ENCODE measurements at regions not wholly inside any gene's neighbourhood (a gene's known extent, or its start where the extent isn't known, plus 50 kb on each side); places are given as distances from the start of the nearest gene placed in this dataset.
"Not testable (repeated sequence)": the region's sequence is repeated elsewhere in the genome, so short reads cannot be mapped to it uniquely, and the experiment has no call there.

DNA sequence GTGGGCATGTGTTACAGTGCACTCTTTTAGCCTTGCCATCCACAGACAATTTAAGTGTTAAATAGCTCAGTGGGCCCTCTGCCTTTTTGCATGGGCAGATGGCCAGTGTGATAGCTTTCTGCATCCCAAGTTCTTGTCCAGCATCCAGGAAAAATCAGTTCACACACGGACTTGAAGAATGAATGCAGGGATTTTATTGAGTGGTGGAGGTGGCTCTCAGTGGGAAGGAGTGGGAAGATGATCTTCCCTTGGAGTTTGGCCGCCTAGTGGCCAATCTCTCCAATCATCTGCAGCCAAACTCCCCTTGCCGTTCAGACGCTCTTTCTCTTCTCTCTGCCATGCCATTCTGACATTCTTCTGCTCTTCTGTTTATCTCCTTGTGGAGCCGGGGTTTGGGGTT lies 322.4 kb upstream of the GRAMD2B start:
- no peak for DNase-seq (ENCODE audit: low spot score)

DNA sequence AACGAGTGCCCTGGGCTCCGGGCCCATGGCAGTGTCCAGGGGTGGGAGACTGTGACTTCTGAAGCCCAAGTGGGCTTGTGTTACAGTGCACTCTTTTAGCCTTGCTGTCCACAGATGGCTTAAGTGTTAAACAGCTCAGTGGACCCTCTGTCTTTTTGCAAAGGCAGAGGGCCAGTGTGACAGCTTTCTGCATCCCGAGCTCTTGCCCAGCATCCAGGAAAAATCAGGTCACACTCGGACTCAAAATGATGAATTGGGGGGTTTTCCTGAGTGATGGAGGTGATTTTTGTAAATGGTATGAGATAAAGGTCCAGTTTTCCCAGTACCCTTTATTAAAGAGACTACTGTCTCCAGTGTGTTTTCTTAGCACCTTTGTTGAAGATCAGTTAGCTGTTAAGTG lies 321.3 kb upstream of the GRAMD2B start:
- DNase-seq (ENCODE audit: low spot score) = no peak

DNA sequence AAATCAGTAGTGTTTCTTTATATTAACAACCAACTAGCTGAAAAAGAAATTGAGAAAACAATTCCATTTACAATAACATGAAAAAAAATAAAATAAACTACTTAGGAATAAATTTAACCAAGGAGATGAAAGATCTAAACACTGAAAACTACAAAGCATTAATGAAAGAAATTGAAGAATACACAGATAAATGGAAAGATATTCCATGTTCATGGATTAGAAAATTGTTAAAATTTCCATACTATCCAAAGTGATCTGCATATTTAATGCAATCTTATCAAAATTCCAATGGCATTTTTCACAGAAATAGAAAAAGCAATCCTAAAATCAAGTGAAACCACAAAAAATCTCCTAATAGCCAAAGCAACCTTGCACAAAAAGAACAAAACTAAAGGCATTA lies 320.2 kb upstream of the GRAMD2B start:
- DNase-seq (ENCODE audit: low spot score) = no peak

DNA sequence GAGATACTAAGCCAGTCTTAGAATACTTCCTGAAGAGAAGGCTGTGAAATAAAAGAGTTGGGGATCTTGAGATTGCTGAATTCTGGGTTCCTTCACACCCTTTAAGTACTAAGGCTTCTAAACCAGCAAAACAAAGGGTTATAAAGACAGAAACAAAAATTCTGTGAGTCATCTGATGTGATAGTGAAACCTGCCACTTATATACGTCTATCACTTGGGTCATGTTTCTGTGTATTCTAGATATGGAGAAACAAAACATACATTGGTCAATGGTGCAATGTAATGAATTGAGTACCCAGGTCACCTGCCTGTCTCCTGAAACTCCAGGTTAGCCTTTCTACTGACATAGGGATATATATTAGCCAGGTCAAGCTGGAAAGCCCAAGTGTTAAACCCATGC lies 319.3 kb upstream of the GRAMD2B start:
- no peak for DNase-seq (ENCODE audit: low spot score)

DNA sequence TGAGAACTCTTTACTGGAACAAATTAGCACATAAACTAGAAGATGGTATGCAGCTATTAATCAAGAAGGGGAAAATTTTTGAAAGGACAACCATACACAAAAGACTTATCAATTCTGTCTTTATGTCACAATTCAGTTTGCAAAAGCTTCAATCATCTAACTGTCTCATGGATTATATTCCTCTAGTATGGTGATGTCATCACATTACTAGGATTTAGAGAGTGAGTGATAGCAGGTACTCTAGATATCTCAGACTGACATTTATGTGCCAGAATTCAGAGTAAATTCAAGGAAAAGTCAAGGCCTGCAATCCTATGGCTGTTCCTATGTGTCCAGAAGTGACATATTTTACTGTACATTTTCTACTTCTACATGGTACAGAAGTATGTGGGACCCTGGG lies 318.9 kb upstream of the GRAMD2B start:
- DNase-seq (ENCODE audit: low spot score) = no peak

DNA sequence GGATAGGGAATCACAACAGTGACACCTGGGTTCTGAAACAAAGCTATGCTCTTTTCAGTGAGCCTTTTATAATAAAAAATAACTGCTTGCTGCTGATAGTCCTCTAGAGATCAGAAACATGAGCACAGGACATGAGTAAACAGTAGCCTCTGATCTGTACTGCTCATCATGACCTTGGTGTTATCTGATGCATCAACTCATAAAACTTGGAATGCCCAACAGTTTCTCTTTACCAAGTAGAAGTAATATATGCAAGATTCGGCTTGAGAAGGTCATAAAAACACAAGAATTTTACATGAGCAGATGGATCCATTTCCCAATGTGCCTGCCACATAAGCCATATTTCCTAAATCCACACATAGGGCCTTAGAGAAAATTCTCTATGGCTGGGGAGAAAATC lies 318.3 kb upstream of the GRAMD2B start:
- no peak for DNase-seq (ENCODE audit: low spot score)

DNA sequence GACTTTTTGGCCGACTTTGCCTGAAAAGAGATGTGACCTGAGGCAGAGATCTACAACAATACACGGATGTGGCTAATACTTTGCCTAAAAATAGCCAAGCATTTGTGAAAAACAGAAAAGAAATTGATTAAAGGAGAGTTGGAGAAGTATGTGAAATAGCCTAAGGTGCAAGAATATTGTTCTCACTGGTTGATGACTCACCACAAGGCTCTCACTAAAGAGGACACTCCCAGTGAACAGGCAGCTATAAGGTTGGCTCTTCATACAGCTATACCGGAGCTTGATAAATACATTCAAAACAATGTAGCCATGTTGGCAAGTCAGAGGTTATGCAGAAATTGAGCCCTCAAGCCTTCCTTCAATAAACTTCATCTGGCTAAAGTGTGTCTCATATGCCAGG lies 317.2 kb upstream of the GRAMD2B start:
- no peak for DNase-seq (ENCODE audit: low spot score)

DNA sequence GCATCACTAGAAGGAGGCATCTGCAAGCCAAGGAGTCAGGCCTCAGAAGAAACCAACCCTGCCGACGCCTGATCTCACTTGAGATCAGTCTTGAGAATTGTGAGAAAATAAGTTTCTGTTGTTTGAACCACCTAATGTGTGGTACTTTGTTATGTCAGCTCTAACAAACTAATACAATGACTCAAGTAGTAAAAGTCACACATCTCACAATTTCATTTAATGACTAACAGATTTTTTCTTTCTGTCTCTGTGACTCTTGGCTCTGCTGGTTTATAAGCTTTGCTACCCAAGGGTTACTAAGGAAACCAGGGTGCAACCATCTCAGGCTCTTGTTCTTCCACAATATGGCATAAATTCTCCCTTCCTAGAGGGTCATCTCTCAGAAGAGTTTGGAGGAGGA lies 315.8 kb upstream of the GRAMD2B start:
- DNase-seq (ENCODE audit: low spot score) = no peak

DNA sequence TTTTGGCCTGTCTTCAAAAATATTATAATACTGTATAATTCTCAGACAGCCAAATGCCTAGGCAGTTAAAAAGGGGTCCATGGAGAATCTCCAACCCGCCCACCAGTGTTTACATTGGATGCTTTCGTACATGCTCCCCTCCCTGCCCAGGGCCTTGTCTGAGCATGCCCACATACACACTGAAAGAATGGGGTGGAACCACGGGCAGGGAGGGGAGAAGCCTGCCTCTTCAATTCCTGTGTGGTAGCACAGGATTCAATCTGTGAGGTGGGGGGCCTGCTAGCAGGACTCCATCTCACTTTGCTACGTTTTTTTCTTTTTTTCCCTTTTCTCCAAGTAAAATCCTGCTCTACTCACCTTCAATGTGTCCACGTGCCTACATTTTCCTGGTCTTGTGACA lies 314.7 kb upstream of the GRAMD2B start:
- DNase-seq (ENCODE audit: low spot score) = no peak

DNA sequence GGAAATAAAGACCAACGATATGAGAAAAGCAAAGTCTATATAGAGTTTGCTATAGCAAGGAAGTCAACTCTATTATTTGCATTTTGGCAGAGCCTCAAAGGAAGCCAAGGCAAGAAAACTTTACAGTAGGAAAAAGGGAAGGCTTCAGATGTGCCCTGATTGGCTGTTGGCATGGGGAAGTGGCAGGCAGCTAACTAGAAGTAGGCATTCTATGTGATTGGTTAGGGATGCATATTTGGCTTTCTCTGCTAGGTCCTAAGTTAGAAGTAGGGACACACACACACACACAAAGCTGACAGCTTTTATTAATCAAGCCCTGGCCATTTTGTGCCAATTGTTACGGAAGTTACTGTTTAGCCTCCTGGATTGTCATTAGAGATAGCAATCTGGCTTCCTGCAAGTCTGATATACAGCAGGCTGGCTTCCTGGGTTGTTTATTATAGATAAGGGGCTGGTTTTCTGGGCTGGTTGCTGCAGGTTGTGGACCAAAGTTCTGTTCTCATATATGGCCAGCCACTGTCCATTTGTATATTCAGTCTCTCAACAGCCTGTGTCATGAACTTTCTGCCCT lies 308.1 kb upstream of the GRAMD2B start:
- DNase-seq (ENCODE audit: low spot score) = no peak

DNA sequence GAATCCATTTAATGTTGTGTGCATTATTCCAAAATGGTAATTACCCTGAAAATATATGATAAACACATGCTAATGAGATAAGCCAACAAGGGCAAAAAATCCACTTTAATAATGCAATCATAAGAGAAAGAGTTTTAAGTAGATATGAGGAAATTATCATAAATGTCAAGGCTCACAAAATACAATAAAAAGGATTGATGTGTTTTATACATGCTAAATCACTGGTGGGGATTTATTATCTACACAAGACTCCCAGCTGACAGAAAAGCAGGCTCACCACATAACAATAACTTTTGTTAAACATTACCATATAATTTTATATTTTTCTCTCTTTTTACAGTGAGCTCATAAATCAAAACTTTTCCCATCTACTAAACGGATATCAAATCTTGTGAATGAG lies 306.2 kb upstream of the GRAMD2B start:
- no peak for DNase-seq (ENCODE audit: low spot score)

DNA sequence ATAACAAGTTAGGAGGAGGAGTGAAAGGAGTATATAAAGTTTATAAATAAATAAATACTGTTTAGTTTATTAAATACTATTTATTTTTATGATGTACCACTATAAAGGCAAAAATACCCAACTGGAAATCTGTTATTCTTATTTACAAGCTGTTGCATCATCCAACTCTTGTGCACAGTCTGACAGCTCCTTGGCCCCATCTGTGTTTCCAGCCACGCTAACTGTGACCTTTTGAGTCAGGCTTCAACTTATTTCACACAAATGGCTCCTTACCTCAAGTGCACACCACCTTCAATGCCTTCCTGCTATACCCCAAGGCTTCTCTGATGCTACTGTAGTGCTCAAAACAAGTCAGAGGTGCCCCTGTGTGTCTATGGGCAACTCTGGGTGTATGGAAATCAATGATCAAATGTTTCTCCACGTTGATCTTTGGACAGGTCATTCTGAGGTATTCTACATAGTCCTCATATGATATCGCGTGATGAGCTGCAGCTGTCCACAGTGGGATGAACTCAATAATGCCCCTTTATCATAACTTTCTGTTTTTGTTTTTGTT lies 303.2 kb upstream of the GRAMD2B start:
- DNase-seq (ENCODE audit: low spot score) = no peak

DNA sequence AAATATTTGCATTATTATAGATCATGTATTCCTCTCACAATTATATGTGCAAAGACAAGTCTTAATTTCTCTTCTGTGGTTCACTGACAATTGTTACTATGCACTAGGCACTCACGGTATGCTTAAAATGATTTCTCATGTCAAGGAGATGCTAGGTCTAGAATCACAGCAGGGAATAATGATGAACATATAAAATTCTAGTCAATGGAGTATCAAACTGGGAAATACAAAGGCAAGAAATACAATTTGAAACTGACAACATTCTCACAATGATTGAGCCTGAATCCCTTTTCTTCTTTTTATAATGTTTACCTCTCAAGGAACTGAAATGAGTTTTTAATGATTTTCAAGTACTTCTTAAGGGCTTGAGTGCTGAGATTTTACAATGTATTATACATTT lies 302.3 kb upstream of the GRAMD2B start:
- no peak for DNase-seq (ENCODE audit: low spot score)

DNA sequence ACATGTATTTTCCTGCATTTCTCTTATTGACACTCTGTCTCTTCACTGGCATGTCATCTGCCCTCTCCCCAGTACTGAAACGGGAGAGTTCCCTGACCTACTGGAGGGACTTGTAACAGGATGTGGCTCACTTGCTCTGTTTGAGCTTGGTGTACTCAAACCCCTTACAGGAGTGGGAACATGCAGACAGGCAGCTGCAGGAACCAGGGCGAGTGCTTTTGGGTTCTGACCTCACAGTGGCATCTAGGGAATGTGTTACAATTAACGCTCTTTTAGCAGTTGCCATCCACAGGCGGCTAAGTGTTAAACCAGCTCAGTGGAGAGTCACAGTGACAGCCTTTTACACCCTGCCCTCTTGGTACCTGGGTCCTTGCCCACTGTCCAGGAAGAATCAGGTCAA lies 300.3 kb upstream of the GRAMD2B start:
- DNase-seq (ENCODE audit: low spot score) = no peak

DNA sequence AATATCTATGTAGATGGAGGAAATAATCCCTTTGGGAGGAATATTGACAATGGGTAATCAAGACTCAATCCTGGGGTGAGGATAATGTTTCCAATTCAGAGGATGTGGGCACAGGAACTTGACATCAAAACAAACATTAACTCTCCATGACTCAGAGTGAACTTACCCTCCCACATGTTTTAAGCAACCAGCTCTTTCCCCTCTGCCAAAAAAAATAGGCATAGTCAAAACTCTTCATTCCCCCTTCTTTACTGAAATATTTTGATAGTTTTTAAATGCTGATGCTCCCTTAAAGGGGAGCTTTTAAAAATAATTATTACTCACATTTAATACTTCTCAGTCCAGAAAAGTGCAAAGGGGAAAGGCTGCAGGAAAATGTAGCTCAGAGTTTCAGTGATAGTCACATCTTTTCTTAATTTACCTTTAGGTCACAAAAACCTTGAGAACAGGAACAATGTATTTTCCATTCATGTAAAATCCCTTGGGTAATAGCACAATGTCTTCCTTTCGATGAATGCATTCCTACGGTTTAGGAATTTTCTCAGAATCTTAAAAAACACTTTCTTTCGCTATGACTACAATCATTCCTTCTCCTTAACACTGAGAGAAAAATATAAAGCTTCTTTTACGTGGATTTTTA lies 298.4 kb upstream of the GRAMD2B start:
- no peak for DNase-seq (ENCODE audit: low spot score)

DNA sequence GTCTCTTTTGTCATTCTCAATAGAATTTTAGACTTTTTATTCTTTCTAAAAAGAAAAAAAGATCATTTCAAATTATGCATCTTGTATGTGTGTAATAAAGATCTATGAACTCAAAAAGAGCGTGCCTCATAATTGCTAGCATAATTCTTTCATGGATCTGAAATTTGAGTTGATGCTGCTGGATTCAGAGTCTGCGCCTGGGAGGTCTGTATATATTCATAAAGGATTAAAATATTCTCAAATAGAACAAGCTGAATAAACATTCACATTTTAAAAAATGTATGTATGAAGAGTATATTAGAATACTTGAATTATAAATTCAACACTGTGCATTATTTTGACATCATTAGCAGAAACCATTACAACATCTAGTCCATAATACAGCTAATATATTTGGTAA lies 297.8 kb upstream of the GRAMD2B start:
- no peak for DNase-seq (ENCODE audit: low spot score)

DNA sequence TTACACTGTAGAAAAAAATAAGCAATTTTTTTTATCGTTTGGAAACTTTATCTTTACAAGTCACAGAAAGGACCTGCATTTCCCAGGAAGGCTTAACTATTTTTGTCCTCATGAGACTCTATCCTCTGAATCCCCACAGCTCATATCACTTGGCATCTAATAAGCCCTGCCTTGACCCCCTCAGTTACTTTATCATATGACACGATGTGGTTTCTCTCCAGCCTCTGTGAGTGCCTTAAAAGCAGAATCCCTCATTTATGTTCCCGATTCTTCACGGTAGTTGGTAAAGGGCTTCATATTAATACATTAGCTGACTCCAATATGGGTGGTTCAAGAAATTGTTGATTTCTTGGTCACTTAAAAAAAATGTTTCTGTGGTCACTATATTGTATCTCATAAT lies 296.6 kb upstream of the GRAMD2B start:
- no peak for DNase-seq (ENCODE audit: low spot score)

DNA sequence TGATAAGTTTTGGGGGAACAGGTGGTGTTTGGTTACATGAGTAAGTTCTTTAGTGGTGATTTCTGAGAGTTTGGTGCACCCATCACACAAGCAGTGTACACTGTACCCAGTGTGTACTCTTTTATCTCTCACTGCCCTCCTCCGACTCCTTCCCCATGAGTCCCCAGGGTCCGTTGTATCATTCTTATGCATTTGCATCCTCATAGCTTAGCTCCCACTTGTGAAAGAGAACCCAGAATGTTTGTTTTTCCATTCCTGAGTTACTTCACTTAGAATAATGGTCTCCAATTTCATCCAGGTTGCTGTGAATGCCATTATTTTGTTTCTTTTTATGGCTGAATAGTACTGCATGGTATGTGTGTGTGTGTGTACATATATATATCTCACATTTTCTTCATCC lies 295.8 kb upstream of the GRAMD2B start:
- not testable (repeated sequence) for DNase-seq (ENCODE audit: low spot score)

DNA sequence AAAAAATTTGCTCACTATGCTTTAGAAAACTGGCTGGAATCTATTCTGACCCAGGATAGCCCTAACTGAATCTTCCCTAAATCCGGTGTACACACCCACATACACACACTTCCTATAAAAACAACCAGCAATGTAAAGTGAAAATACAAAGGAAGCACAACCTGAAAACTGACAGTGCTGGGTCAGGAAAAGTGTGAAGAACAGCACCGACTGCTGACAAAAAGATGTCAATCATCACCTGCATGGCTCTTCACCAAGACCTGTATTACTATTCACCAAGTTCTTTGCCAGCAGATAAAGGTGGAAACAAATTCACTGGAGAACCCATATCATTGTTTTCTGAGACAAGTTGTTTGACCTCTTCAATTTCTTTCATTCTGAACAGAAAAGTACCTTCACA lies 293.8 kb upstream of the GRAMD2B start:
- no peak for DNase-seq (ENCODE audit: low spot score)

DNA sequence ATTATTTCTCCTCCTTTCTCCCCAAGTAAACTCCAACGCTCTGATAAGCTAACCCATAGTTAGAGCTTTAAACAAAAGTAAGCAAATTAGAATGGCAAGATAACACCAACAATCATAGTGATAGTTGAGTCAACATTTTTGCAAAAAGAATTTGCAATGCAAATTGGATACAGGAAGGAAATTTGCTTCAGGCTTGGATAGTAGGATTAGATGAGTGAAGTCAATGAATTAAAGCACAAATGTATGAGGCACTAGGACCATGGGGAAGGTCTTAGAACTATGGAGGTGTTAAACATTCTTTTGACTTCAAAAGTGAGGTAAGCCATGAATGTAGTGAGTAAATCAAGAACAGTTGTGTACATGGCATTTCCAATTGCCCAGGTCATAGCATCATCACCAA lies 289.8 kb upstream of the GRAMD2B start:
- DNase-seq (ENCODE audit: low spot score) = no peak

DNA sequence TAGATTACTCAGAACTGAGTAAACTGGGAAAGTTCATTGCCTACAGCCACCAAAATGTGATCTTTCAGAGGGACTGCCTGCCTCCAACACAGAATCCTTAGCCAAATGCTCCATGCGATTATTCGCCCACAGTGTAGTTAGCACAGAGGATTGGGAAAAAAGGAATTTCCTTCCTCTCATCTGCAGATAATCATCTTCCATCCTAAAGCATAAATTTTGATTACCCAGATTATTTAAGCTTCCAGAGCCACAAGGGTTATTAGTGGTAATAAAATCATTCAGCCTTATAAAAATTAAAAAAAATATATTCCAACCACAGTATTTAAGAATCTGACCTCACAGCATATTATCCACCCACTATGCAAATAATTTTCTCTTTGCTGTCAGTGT lies 285.3 kb upstream of the GRAMD2B start:
- no peak for DNase-seq (ENCODE audit: low spot score)

DNA sequence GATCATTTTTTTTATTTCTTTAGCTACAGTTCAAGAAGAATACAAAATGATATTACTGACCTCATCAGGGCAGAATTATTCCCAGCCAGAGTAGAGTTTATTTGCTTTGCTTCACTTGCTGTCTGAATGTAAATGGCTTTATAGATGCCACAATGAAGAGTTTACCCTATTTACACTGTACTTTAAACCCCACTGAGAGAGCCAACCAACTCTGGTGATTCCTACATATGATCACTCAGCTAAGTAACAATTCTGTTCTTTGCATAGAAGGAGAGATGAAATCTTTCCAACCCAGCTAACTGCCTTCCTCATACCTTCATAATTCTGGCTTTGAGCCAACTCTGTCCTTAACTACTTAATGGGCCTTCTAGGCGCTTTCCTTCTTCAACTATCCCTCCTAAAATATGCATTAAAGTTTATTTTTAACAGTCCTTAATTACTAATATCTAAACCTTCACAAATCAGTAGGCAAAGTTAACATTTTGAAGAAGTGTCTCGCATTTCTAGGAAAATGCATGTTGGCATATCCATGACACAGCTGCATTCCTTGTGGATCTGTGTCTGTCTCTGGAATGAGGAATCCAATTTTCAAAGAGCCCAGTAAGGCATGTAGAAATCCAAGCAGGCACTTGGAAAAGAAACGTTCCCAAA lies 284.8 kb upstream of the GRAMD2B start:
- no peak for DNase-seq (ENCODE audit: low spot score)

DNA sequence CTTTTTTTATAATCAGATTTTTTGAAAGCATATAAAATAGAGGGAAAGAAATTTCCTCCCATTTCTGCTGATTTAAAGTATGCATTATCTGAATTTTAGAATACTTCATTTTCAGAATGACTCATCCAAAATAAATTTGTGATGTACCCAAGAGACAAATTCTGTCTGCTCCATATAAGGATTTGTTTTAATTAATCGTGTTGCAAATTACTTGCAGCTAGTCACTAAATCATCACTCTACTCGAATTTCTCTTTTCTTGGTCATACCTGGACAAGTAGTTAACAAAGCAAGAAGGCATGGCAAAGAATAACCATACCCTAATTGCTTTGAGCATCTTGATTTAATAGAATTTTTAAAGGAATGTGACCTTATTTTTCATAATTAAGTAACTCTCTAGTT lies 284.1 kb upstream of the GRAMD2B start:
- DNase-seq (ENCODE audit: low spot score) = no peak

DNA sequence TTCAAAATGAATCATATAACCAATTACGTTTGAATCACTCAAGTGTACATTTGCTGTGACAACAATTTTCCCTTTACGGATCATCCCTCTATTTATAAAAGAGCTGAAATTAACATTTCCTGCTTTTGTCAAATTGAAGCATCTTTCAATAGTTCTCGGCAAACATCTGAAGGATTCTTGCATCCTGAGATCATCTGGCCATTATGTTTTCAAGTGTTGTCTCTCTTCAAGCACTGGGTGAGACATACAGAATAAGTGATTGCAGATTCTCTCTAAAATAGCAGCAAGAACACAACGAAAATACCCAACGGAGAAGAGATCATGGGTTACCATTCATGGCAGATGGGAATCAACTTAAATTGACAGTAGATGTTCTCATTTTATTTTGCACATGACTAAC lies 283.4 kb upstream of the GRAMD2B start:
- DNase-seq (ENCODE audit: low spot score) = no peak
